Muscle layer of colon (tissue), 2 donors: ENCODE measurements at regions not wholly inside any gene's neighbourhood (a gene's known extent, or its start where the extent isn't known, plus 50 kb on each side); places are given as distances from the start of the nearest gene placed in this dataset.

Experiments
- H3K27ac ChIP-seq: one replicate; pipeline ENCODE4 v1.7.0; 2013; ENCODE audit warnings: low read depth, mild to moderate bottlenecking, low read length, moderate library complexity
- H3K27me3 ChIP-seq, 2 donors: one replicate each; pipeline ENCODE4 v1.7.0; 2013; ENCODE audit warnings: low read length in 2 of 2, mild to moderate bottlenecking in 2 of 2; ENCODE audit not compliant: insufficient read depth in 2 of 2, control insufficient read depth in 1 of 2
- H3K36me3 ChIP-seq: one replicate; pipeline ENCODE4 v1.7.0; 2013; ENCODE audit warnings: mild to moderate bottlenecking, low read length; ENCODE audit not compliant: insufficient read depth
- H3K4me1 ChIP-seq: one replicate; pipeline ENCODE4 v1.7.0; 2013; ENCODE audit warnings: mild to moderate bottlenecking, low read length; ENCODE audit not compliant: insufficient read depth
- H3K4me3 ChIP-seq, 2 donors: one replicate each; pipeline ENCODE4 v1.7.0; 2013; ENCODE audit warnings: low read length in 2 of 2, low read depth in 1 of 2, mild to moderate bottlenecking in 1 of 2, moderate library complexity in 1 of 2
- H3K9ac ChIP-seq: one replicate; pipeline ENCODE4 v1.7.0; 2013; ENCODE audit warnings: low read length
- H3K9me3 ChIP-seq: one replicate; pipeline ENCODE4 v1.7.0; 2013; ENCODE audit warnings: mild to moderate bottlenecking, low read length
- donor health status: abdominal sarcoma.
- donor health status: Adenocarcinoma of cecum.

DNA sequence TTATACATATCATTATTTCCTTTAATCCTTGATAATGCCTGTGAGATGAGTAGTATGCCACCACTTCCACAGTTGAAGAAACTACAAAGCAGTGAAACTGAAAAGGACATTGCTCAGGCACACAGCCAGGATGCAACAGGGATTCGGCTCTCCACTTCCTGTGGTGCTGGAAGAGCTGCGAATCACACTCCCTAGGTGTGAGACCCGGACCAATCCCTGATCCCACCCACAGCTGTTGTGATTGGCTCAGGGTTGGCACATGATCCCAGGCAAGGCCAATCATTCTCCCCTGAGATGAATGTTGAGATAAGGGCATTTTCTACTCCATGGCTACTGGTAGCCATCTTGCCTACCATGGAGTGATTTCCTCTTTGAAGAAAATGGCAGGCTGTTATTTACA lies 218.2 kb downstream of the TMEM114 start:
- Histone ChIP-seq H3K36me3 (no peaks in the 10 kb centered on the region), H3K4me1 (no peaks in the 10 kb centered on the region), H3K9ac (no peak overlapping the region), H3K4me3 (no peak overlapping the region), H3K27me3 (no peaks in the 10 kb centered on the region), H3K9me3 (no peaks in the 10 kb centered on the region), H3K27ac (no peak overlapping the region)

DNA sequence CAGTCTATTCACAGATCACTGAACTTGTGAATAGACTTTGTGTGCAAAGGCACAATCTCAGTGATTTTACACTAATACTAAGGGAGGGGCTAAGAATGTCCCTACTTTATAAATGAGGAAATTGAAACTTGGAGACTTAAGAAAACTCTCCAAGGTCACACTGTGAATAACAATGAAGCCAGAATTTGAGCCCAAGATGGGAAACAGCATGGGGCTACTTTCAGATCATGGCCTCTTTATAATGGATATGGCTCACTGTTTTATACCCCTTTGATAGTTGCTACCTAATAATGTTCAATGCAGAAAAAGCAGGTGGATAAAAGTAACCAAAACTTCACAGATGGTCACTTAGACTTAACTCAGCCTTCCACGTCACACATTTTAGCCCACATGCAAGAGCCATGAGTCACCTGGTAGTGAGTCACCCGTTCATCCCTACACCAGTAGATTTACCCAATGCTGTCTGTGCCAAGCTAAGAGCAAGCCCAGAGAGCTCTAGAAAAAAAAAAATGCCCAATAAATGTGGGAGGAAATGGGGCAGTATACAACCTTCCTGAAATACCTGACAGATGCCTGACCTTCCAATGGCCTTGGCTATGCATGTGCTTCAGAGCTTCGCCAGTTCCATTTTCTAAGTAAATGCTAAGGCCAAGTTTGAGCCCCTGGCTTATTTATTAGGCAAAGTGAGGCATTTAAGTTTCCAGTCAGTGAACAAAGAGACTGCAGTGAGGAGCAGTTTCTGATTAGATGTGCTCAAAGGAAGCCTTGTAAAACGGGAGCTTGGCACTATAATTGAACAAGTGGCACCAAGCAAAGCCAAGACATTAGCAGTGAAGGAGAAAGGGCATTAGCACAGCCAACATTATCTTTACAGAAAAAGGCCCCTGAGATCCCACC lies 219.7 kb downstream of the TMEM114 start:
- no peaks in the 10 kb centered on the region for H3K27me3 ChIP-seq
- no peak overlapping the region for H3K9ac ChIP-seq
- no peaks in the 10 kb centered on the region for H3K9me3 ChIP-seq
- no peak overlapping the region for H3K4me3 ChIP-seq
- H3K27ac ChIP-seq = no peak overlapping the region
- H3K36me3 ChIP-seq = no peaks in the 10 kb centered on the region
- H3K4me1 ChIP-seq = no peaks in the 10 kb centered on the region

GRCh38 chr16:8358937-8359336 lies 231.4 kb downstream of the TMEM114 start:
- Histone ChIP-seq H3K27ac (no peak overlapping the region), H3K4me1 (no peaks in the 10 kb centered on the region), H3K9me3 (no peaks in the 10 kb centered on the region), H3K9ac (no peak overlapping the region), H3K27me3 (no peaks in the 10 kb centered on the region), H3K4me3 (no peak overlapping the region), H3K36me3 (no peaks in the 10 kb centered on the region)

DNA sequence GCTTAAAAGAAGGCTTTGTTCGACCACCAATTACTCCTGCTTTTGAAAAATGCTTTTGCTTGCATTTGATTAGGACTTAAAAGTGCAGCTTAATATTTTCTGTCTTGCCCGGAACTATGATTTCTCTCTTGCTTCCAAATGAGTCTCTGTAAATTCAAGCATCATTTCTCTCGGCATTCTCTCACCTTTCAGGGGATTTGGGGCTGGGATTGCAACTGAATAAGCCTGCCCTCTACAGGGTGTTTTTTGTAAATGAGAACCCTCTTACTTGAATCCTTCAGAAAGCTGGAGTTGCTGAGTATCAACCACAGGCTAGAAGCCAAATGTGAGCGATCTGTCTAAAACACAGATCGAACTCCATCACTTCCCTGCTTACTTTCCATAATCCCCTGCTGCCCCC lies 234.6 kb downstream of the TMEM114 start:
- Histone ChIP-seq H3K4me1 (no peaks in the 10 kb centered on the region), H3K9me3 (no peaks in the 10 kb centered on the region), H3K9ac (no peak overlapping the region)

GRCh38 chr16:8346294-8346693 lies 244.0 kb downstream of the TMEM114 start:
- Histone ChIP-seq H3K27ac (no peak overlapping the region), H3K4me3 (no peak overlapping the region), H3K9me3 (no peaks in the 10 kb centered on the region), H3K36me3 (no peaks in the 10 kb centered on the region), H3K27me3 (no peaks in the 10 kb centered on the region), H3K4me1 (no peaks in the 10 kb centered on the region), H3K9ac (no peak overlapping the region)

More for the DNA sequence above, 234.6 kb downstream of the TMEM114 start:
- Histone ChIP-seq H3K27me3 (no peaks in the 10 kb centered on the region), H3K36me3 (no peaks in the 10 kb centered on the region), H3K4me3 (no peak overlapping the region), H3K27ac (no peak overlapping the region)

DNA sequence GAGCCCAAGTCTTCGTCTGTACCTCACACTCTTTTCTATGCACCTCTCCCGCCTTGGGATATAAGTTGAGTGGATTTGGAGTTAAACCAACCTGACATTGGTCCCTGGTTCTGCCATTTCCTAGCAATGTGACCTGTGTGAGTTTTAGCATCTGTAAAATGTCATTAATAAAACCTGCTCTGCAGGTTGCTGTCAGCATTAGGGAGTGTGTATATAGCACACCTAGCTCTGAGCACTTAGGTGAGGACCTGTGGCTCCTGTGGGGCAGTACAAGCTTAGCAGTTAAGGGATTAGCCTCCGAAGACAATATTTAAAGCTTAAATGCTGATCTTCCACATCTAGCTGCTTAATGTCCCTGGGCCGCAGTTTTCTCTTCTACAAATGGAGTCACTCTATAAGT lies 248.0 kb downstream of the TMEM114 start:
- Histone ChIP-seq H3K36me3 (no peaks in the 10 kb centered on the region), H3K9me3 (no peaks in the 10 kb centered on the region), H3K9ac (no peak overlapping the region), H3K27me3 (no peaks in the 10 kb centered on the region), H3K27ac (no peak overlapping the region), H3K4me1 (no peaks in the 10 kb centered on the region), H3K4me3 (no peak overlapping the region)

GRCh38 chr16:8330761-8331160 lies 259.6 kb downstream of the TMEM114 start:
- no peaks in the 10 kb centered on the region for H3K27me3 ChIP-seq

GRCh38 chr16:8326232-8326631 lies 264.1 kb downstream of the TMEM114 start:
- H3K27me3 ChIP-seq = no peaks in the 10 kb centered on the region
- no peak overlapping the region for H3K4me3 ChIP-seq
- no peaks in the 10 kb centered on the region for H3K9me3 ChIP-seq
- H3K9ac ChIP-seq = no peak overlapping the region
- H3K27ac ChIP-seq = no peak overlapping the region
- H3K36me3 ChIP-seq = no peaks in the 10 kb centered on the region
- no peaks in the 10 kb centered on the region for H3K4me1 ChIP-seq

More at GRCh38 chr16:8330761-8331160, 259.6 kb downstream of the TMEM114 start:
- Histone ChIP-seq H3K4me3 (no peak overlapping the region), H3K9me3 (no peaks in the 10 kb centered on the region), H3K9ac (no peak overlapping the region), H3K4me1 (no peaks in the 10 kb centered on the region), H3K27ac (no peak overlapping the region), H3K36me3 (no peaks in the 10 kb centered on the region)

DNA sequence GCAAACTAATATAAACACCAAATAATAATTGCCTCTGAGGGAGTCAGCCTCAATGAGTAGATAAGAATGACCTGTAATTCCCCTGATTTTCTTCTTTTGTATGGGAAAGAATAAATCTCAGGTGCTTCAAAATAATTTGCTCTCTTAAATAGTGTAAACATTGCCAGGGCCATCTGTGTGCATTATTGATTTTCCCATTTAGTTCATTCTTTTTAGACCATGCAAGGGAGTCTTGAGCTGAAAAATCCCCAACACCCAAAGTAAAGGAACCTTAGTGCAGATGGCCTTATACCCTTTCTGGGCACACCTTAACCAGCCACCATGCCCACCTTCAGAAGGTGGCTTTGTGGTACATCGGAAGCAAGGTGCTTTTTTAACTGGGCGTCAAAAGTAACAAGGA lies 267.2 kb downstream of the TMEM114 start:
- Histone ChIP-seq H3K36me3 (no peaks in the 10 kb centered on the region), H3K4me3 (no peak overlapping the region), H3K4me1 (no peaks in the 10 kb centered on the region), H3K27me3 (no peaks in the 10 kb centered on the region), H3K27ac (no peak overlapping the region), H3K9ac (no peak overlapping the region), H3K9me3 (no peaks in the 10 kb centered on the region)

DNA sequence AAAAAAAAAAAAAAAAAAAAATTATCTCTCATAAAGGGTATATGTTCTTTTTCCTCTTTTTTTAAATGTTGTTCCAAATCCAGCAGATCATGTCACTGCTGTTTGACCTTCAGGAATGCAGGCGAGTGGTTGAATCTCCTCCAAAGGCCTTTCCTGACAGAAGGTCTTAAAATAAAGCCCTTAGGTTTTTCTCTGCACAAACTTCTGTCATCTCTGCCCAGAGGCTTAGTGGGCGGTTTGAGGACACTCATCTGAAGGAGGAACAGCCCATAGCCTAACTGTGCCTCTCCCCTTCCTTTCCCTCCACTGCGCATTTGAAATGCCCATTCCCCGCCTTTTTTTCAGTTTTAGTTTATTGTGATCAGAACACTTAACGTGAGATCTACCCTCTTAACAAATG lies 270.2 kb downstream of the TMEM114 start:
- Histone ChIP-seq H3K9ac (no peak overlapping the region), H3K27ac (no peak overlapping the region), H3K4me3 (no peak overlapping the region), H3K9me3 (no peaks in the 10 kb centered on the region), H3K36me3 (no peaks in the 10 kb centered on the region), H3K27me3 (no peaks in the 10 kb centered on the region), H3K4me1 (no peaks in the 10 kb centered on the region)

DNA sequence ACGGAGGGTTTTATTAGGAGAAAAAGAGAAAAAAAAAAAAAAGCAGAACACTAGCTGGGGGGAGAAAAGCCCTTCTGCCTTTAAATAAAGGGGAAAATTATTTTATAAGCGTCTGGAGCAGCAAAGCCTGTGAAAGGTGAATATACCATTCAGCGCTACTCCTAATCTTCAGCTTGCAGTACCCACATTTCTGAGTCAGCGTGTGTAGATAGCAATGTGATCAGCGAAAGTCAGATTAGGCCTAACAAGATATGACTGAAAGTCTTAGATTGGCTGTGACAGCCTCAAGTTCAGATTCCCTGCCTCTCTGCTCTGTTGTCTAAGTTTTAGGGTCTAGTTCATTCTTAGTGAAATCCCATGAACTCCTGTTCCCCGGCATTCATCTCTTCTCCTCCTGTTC lies 279.5 kb downstream of the TMEM114 start:
- Histone ChIP-seq H3K27ac (no peak overlapping the region), H3K4me3 (no peak overlapping the region), H3K9ac (no peak overlapping the region), H3K27me3 (no peaks in the 10 kb centered on the region), H3K4me1 (no peaks in the 10 kb centered on the region), H3K36me3 (no peaks in the 10 kb centered on the region), H3K9me3 (no peaks in the 10 kb centered on the region)

DNA sequence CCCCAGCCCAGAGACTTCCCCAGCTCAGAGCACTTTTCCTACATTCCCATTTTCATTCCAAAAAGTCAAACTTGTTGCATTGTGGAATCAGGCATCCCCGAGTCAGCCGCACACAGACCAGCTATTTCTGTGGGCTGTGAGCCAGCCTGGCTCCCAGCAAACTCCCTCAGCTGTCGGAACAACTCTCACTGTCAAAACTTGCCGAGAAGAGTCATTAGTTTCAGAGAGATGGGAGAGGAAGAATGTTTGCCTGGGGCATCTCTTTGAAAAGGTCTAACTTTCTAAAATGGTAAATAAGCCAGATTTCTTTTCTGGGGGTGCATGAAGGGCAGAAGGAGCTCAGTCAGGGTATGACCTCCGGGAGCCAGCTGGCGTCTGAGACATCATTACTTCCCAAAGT lies 280.0 kb downstream of the TMEM114 start:
- Histone ChIP-seq H3K9me3 (no peaks in the 10 kb centered on the region), H3K4me1 (no peaks in the 10 kb centered on the region), H3K36me3 (no peaks in the 10 kb centered on the region), H3K9ac (no peak overlapping the region), H3K4me3 (no peak overlapping the region), H3K27me3 (no peaks in the 10 kb centered on the region), H3K27ac (no peak overlapping the region)
